NCI-H1417 treated with DMSO at 0.1 percent for 48 hours (cell line): ENCODE measurements at regions not wholly inside any gene's neighbourhood (a gene's known extent, or its start where the extent isn't known, plus 50 kb on each side); places are given as distances from the start of the nearest gene placed in this dataset.

Source experiments
- DNase-seq: peaks from one replicate; lab custom pipeline; 2025; lab: John Stamatoyannopoulos, UW

DNA sequence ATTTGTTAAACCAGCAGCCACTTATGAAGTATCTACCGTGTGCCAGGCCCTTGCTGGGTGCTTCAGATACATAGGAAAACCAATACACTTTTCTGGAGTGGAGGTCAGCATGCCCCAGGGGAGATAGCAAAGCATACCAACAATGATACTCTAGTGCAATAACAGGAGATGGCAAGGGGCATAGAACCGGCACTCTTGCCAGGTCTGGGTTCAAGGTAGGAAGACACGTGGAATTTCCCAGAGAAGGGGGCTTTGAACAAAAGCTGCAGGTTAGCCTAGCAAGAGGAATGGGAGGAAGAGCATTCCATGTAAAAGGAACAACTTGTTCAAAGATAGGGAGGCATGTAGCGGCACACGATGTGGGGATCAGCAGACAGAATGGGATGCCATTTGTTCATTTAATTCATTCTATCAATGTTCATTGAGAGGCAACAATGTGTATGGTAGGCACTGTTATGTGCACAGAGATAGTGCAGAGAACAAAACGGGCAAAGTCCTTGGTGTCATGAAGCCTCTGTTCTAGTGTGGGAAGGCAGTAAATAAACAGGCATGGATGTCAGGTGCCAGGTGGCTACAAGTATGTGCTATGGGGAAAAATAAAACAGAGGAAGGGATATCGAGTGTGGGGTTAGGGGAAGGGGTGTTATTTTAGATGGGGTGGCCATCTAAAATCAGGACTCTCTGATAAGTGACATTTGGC, 162.6 kb upstream of the E2F8 start:
- no peak for DNase-seq

DNA sequence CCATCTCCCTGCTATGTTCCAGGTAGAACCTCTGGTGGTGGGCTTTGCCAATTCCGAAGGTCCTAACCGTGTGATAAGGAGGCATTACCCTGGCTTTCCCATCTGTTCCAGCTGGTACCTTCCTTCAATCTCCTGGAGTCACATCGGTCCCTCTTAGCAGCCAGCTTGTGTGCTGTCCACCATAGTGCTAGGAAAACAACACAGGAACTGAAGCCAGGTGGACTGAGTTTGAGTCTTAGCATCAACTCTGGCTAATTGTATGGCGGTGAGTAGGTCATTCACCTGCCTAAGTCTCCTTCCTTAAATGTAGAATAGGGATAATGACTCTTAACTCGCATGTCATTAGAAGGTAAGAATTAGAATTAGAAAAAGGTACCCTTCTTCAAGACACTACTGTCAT, 159.6 kb upstream of the E2F8 start:
- DNase-seq: no peak

DNA sequence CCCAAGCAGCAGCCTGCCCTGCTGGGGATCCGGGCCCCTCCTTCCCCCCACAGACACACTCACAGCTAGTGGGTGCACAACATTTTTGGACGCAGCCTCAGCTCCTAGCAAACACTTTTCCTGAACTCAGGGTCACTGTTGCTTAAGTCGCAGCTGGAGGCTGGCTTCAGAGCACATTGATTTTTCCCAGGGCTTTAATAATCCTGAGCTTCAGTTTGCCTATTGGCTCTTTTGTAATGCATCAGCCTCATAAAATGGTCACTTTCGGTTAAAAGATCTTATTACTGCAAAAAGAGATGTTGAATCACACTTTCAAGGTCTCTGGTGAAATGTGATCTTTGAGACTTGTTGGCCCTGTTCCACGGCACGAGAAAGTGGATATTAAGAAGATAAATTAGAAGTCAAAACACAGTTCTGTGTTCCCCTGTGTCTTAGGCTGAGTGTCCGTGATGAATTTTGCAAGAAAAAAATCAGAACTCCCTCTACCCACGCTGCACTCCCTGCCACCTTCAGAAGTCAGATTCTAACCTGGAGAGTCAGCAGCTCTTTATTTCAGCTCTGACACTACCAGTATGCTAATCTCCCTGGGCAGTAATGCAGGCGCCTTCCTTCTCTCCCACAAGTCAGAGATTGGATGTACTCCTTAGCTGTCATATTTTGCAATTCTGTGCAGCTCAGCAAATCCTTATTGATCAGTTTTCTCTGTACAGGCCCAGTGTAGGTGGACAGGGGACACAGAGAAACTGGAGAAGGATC, 158.2 kb upstream of the E2F8 start:
- no peak for DNase-seq

DNA sequence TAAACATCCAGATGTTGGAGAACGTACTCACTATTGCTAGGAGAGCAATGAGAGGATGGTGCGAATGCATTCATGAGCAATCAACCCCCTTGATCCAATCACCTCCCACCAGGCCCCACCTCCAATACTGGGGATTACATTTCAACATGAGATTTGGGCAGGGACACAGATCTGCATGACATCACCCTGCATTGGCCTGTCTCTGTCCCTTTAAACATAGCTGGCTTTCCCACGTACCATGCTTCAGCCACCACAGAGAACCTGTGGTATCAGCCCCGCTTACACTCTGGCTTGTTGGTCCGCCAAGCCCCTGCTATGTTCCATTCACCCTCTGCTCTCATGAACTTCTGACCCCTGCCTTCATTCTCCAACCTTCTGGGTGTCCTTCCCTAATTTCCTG, 157.5 kb upstream of the E2F8 start:
- DNase-seq: no peak

DNA sequence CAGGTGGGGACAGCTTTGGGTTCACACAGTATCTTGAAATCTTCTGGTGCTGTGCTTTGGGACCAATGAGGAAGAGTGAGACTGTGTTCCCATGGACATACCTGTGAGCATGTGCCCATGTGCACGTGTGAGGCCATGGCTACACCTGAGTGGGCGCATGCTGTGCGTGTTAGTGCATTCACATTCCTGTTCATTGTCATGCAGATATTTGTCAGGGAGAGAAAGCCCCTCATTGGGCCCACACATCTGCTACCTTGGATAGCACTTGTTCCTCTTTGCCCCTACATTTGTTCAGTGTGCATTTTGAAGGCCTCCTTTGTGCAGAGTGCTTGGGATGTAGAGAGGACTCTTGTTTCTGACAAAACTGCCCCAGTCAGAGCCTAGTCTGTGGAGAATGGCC, 154.3 kb upstream of the E2F8 start:
- no peak for DNase-seq

DNA sequence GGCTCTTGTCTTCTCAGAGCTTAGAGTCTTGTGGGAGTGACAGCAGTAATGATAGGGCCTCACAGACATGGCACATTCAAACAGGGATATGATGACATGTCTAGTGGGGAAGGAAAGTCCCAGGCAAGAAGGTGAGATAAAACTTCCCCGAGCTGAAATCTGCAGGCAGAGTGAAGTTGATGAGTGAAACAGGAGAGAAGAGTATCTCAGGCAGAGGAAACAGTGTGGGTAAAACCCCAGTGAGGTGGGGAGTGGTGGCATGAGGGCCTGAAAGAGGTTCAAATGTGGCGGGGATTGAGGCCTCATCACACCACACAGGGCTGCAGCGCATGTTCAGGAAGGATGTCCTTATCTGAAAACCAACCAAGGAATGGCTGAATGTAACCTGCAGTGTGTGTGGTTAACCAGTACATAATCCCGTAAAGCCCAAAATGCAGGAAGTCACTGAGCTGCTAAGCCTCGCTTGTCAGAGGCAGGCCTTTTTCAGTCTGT, 153.8 kb upstream of the E2F8 start:
- DNase-seq: no peak

DNA sequence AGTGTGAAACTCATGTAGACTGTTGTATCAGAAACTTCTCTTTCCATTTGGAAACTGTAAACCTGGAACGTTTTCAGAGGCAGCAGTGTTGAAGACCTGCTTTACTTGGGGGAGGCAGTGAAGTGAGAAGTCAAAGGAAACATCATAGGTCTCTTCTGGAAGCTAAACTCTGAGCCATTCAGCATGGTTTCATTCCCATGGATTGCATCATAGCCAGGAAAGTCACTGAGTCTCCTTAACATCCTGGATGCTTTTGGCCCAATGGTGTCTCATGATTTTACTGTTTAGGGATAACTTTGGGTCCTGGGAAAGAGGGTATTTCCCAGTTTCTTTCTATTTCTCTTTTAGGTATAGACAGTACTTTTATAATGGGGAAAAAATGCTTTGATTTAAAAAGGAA, 153.2 kb upstream of the E2F8 start:
- no peak for DNase-seq

DNA sequence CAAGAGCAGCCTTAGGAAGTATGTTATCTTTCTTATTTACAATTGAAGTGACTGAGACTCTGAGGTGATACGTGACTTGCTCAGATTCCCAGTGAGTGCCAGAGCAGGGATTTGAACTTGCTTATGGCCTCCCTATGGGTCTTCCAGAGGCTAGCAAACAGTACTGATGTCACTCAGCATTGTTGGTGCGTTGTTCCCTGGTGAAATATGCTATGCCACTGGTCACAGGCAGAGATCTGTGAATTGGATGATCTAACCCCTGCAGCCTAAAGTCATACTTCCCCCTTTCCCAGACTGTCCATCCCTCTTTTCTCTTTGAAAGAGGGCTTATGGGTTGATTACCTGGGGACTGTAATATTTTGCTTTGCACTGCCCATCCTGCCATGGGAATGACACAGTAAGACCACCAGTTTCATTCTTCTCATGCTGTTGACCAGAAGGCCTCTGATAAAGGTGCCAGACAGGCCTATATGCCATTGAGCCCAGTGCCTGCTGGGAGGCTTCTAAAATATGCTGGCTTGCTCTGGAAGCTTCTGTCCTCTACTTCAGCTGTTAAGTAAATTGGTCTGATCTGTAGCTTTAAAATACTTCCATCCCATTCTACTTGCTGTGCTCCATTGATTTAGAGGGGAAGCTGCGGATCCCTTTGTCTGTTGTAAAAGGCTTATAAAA, 152.2 kb upstream of the E2F8 start:
- no peak for DNase-seq

DNA sequence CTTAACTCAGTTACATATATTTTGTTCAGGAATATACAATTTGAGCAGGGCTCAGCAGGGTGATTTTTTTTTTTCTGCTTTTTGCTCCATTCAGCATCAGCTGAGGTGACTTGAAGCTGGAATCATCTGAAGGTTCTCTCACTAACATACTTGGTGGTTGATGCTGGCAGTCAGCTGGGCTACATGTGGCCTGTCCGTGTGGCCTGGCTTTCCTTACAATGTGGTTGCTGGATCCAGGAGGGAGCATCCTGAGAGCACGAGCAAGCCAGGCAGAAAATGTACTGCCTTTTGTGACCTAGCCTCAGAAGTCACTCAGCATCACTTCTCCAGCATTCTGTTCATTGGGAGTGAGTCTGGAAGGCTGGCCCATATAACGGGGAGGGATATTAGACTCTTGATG, 151.6 kb upstream of the E2F8 start:
- no peak for DNase-seq

DNA sequence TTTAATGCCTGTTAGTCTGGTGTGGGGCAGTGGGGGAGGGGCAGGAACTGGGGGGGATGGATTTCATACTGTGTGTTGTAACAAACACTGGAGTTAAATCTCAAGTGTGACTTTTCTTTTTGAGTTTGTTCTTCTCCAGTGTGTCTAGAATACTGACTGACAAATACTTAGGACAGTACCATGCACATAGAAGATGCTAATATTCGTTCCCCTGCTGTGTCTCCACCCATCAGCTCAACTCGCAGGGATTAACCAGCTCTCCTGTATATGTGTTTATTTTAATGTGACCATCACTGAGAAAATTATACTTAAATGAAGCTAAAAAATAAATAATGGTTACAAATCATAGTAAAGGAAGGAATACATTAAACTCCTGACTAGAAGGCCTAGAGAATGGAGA, 150.9 kb upstream of the E2F8 start:
- DNase-seq: no peak

DNA sequence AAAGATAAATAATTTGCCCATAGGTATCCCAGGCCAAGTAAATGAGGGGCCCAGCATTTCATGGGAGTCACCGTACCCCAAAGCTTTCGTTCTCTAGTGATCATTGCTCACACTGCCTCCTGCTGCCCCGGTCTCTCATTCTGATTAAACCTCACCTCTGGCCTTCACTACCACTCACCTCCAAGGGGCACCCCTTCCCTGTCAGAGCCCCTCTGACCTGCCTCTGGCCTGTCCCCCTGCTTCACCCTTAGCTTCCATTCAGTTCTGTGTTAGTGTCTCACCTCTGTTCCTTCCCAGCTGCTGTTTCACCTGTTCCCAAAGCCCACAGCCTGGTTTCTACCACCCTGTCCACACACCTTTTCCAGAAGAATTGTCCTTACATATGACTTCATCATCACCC, 150.3 kb upstream of the E2F8 start:
- no peak for DNase-seq

DNA sequence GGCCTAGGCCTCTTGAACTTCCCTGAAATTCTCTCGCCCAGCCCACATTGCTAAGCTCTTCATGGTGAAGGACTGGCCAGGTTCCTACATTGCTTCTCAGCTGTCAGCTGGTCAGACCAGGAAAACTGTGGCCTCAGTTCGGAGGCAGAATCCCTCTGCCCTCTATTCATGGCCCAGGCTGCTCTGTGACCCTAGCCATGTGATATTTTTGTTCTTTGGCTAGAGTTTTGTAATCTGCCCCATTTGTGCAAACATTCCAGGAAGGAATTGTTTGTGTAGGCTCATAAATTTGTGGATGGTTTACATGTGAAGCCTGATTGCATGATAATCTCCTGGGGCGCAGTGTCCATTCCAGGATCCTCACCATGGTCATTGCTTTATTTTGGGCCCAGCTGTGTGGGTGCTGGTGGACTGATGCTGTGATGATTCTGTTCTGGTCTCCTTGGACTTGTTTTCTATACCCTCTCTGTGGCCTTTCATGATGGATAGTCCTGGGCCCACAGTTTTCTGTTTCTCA, 149.1 kb upstream of the E2F8 start:
- DNase-seq: no peak

DNA sequence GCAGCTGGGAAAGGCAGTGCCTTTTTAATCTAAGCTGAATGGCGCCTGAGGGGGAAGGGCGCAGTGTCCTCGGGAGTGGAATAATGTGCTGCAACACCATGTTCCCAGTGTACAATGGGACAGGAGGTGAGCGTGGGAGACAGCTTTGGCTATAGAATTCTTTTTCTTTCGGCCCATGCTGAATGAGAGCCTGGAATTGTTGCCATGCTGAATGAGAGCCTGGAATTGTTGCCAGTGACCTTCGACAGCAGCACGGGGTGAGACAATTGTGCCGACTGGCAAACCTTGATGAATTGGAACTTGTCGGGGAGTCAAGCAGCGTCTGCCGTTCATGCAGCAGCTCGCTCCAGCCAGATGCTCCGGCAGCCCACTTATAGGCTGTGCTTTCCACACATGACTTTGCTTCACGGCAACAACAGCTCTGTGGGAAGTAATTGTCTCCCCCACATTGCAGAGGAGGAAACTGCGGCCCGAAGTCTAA, 141.4 kb upstream of the E2F8 start:
- DNase-seq: no peak

DNA sequence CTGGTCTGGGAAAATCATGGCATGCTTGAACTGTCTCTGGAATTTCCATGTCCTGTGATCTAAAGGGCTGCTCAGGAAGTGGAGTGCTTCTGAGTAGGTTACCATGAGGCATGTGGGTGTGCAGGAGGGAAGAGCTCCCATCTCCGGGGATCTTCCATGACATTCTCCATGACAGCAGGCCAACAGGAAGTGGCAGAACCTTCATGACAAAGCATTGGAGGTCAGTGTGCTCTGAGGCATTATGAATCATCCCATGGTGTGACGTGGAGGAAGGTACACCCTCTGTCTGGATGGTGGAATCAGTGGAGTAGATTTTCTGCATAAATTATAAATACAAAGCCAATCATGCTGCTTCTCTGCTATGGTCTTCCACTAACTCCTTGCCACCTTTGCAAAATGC, 139.6 kb upstream of the E2F8 start:
- DNase-seq: no peak

DNA sequence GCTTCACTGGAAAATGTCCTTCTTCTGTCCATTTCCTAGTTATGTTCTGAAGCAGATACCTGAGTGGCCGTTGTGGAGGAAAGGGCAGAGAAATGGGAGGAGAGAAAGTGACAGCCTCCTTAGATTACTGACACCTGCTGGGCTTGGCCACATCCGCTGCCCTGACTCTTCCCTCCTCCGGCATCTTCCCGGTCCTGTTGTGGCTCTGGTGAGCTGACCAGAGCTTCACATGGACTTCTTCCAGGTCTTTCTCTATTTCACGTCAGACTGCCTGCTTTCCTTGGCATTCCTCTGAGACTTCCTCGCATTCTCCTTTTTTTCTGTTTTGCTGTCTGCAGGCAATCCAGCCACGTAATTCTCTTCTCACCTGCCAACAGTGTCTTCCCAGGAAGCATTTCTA, 138.7 kb upstream of the E2F8 start:
- DNase-seq: no peak

DNA sequence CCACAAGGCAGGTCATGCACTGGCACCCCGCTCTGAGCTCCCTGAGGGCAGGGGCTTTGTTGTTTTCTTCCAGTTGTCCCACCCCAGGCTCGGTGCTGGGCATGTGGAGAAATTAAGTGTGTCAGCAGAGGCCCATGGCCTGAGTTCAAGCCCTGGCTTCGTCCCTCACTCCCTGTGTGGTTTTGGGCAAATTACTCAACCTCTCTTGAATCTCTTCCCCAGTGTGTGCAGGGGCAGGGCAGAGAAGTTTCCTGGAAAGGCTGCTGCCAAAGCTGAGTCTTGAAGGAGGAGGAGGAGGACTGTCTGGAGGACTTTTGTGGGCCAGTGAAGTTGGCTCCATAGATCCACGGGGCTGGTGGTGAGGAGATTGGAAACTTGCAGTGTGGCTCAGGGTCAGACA, 138.1 kb upstream of the E2F8 start:
- no peak for DNase-seq

DNA sequence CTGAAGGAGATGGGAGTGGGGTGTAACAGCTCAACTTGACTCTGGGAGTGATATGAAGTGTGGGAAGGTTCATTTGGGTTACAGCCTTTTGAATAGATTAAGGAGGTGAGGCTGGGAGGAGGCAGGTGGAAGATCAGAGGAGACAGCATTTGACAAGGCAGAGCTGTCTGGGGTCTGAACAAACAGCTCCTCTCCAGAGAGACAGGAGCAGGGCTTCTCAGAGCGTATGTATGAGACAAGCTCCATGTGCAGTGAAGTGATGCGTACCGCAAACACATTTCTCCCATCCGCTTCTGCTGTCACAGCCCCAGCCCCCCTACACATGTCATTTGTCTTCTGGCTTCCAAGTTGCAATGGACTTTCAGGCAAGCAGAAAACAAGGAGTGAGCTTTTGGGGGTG, 137.1 kb upstream of the E2F8 start:
- no peak for DNase-seq

DNA sequence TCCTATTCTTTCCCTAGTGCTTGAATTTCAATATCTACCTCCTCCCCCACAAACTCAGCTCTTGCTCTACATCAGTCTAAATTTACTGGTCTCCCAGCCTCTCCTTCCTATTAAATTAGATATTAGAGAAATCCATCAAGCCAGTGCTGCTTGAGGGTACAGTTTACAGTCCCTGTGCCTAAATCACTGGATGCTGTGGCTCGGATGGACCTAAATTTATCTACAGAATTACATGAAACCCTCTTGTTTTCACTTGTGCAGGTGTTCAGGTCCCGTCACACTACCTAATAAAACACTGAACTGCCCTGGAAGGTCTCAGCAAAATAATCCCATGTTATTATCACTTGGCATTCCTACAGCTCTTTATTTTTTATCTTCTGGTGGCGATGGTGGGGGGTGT, 134.7 kb upstream of the E2F8 start:
- no peak for DNase-seq

DNA sequence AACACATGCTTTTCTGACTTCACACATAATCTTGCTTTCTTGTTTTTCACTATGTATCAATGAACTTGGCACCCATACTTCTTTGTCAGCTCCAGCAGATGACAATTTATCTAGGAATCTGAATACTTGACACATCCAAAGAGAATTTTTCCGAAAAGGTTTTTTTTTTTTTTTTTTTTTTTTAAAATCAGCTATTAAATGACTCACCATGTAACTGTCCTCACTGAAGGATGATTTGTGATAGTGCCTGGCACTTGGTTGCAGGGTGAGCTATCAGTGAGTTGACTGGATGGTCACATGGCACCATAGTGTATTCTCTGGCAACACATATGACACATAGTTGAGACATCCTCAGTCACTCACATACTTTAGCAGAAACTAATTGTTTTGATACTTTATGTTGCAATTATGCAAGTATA, 133.4 kb upstream of the E2F8 start:
- no peak for DNase-seq

DNA sequence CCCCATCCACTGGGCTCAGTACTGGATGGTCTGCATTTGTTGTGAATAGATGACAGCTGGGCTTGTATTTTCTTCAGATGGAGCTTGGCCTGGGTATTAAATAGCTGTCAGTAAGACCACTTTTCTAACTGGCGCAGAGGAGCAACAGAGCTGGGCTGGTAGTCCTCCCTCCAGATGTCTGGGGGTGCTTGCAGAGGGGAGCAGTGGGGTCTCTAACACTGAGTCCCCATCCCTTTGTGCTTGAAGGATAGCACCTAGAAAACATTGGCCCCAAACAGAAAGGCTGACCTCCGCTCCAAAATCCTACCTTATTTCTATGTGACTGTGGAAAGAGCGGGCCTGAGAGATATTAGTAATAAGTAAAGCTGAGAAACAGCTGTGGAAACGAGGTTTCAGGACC, 131.6 kb upstream of the E2F8 start:
- DNase-seq: no peak

DNA sequence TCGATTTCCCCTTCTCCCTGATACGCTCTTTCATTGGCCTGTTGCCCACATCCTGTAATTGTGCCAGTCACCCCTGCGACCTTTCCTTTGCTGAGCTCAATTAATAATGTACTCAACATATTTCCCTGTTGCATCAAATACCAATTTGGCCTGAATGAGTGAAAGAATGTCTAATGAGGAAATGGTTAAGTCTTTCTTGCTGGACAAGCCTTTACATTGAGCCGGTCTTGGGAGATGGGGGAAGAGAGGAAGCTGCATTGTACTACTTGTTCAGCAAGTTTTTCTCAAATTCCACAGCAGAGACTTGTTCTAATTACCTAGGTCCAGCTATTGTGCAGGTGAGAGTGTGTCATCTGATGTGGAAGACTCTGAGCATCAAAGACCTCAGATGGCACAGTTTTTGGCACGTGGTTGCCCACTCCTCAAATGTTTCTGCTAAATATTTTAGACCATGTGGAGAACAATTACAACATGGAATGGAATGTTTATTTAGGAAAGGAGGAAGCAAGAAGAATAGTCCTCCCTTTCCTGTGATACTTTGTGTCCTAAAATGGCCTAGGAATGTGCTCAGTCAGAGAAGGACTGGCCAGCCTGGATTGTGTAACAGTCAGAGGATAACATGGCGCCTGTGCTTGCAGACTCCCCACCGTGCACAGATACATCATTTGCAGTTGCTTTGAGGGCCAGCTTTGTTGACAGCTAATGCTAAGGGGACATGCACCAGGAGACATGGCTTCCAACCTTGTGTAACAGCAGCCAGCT, 129.5 kb upstream of the E2F8 start:
- DNase-seq: no peak

DNA sequence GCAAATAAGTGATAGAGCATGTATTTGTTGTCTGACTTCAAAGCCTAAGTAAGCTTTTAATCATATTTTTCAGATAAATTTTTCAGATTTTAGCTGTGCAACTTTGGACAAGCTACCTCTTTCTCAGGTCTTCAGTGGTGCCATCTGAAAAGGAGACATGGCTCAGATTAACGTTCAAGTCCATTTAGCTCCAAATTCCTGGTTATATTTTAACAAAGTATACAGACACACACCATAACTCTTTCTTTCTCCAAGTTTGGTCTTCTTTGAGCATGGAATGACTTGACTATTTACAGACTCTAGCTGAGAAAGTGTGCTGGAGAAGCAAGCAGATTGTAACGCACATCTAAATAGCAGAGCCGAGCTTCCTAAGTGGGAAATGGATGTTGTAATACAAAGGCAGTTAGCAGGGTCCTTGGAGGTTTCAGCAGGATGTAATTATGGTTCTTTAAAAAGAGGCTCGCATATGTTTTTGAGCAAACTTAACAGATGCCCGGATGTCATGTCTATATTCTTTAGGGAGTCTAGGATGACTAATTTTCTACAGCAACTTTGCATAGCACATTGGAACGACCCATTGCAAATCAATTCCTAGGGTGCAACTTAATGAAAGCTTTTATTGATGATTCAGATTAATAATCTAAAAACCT, 128.1 kb upstream of the E2F8 start:
- no peak for DNase-seq
